GM21528 (cell line): ENCODE measurements at regions not wholly inside any gene's neighbourhood (a gene's known extent, or its start where the extent isn't known, plus 50 kb on each side); places are given as distances from the start of the nearest gene placed in this dataset.

ENCODE experiments used
- ATAC-seq: cut with Tn5 transposase; IDR thresholded peaks from one replicate; pipeline ENCODE4 v1.9.1; 2021; ENCODE audit warnings: mild to moderate bottlenecking, moderate library complexity; ENCODE audit not compliant: unreplicated experiment, low FRiP score

DNA sequence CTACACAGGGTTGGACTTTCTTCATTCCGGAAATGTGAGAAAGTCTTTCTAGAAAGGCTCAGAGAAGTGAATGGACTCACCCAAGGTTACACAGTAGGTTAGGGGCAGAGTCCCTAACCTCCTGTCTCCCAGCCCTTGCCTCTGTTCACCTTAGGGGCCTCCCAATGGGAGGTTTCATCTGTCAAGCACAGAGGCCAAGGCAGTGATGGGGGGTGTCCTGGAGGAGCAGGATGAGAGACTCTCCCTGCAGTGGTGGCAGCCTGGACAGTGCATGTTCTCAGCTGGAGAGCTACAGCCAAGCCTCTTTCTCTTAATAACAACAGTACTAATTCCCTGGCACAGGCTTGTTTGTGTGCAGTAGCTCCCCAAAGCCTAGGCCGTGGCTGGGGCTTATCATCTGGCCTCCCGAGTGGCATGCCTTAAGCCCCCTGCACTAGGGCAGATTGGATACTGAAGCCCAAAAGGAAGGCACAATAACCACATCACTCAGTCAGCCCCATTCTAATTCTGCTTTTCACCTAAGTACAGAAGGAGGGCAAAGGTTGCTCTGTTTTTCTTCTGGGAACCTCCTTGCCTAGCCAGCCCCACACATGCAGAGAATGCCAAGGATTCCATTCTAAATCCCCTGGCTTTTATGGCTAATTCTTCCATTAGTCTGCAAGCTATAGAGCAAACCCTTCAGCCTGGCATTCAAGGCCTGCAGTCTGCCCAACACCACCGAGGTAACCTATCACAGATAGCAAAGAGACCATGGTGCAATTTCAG, 50.2 kb upstream of the XPA start:
- no peak for ATAC-seq

DNA sequence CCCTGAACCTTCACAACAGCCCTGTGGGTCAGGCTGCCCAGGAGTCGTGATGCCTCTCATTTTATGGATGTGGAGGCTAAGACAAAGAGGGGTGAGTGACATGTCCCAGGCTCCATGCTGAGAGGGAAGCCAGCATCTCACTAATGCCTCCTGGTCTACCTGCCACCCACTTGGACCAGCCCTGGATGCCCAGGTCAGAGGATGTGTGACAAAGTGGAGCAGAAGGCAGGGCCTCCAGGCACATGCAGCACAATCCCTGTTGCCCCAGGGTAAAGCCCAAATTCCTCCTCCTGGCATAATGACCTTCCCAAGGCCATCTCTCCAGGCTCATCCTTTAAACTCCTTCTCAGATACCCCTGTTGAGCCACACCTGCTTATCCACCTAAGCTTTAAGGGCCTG, 51.4 kb upstream of the XPA start:
- no peak for ATAC-seq

DNA sequence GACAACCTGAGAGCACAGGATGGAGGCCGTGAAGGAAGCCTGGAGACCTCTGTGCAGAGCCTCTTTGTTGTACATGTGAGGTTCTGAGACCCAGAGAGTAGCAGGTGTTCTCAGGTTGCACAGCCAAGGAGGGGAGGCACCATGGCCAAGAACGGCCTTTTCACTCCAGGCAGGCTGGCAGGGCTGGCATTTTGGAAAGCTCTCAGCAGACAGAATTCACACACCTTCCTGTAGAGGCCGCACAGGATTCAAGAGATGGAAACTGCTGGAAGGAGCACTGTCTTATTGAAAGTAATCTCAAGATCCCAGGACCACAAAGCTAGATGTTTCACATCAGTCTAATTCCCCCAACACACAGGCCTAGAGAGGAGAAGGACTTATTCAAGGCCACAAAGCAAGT, 52.8 kb upstream of the XPA start:
- ATAC-seq, result no peak

DNA sequence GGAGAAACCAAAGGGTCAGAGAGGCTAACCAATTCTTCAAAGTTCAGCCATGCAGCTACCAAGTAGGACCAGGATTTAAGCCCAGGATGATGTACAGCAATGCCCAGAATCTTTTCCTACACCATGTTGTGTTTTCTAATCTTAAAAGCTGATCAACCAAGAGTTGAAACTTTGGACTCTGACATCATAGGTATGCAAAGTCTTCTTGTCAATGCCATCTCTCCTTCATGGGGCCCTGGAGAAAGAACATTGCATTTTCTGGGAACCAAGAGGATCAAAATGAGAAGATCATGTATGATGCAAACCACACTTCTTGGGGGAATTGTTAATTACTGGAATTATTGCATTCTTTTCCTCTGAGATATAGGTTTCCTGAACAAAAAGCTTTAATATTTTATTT, 54.4 kb upstream of the XPA start:
- no peak for ATAC-seq

DNA sequence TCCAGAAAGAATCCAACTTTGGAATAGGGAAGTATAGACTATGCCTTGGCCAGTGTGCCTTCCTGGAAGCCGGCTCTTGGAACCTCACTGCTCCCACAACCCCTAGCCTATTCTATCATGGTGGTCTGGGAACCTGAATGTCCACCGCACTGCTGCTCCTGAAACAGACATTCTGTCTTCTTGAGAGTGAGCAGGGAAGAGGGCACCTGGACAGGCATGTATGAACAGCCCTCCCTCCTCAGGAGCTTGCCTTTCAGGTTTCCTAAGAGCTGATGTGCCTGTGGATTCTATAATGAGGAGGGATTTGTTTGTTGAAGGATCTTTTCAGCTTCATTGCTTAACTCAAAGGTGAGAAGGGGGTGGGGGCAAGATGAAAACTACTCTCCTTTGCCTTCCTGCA, 55.1 kb upstream of the XPA start:
- no peak for ATAC-seq

DNA sequence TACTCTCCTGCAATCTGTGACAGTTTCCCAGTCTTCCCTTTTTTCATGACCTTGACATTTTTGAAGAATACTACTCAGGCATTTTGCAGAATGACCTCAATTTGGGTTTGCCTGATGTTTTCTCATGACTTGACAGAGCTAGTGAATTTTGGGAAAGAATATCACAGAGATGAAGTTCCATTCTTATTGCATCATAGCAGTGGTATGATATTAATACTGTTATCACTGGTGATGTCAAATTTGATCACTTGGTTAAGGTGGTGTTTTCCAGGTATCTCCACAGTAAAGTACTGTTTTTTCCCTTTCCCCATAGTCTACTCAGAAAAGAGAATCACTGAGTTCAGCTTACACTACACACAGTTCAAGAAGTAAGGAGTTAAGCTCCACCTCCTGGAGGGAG, 56.2 kb upstream of the XPA start:
- ATAC-seq, result no peak

DNA sequence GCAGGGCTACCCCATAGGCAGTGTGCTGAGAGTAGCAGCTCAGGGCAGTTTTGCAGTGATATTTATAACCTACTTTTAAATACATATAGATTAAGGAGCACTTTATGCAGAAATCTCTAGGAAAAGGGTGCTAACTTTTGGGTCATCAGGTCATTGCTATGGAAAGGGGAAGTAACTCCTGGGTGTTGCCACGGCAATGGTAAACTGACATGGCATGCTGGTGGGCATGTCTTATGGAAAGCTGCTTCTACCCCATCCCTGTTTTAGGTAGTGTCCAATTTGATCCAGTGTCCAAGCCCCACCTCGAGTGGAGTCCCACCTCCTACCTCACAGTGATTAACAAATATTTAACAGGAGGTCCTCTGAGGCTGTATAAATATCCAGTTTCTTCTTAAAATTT, 56.8 kb upstream of the XPA start:
- no peak for ATAC-seq

DNA sequence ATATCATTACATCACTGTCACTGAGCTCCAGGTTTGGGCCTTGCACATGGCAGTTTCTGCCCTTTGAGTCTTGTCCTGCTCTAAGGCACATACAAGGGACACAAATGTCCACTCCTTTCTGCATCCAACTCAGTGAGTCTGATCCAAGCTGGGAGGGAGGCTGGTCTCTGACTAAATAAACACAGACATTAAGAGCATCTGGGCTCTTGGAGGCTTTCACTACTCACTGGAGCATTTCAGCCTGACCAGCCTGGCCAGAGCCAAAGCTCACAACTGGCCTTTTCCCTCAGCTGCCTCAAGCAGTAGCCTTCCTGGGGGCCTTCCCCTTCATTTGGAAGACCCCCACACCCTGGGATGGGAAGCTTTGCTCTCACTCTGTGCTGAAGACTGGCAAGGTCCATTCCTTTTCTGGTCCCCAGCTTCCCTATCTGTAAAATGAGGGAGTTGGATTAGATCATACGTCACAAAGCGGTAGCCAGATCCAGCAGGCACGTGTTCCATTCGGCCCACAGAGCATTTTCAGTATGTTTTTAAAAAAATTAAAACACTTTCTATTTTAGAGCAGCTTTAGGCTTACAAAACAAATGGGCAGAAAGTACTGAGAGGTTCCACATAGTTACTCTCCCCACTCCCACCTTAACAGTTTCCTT, 58.6 kb upstream of the XPA start:
- ATAC-seq, result no peak

DNA sequence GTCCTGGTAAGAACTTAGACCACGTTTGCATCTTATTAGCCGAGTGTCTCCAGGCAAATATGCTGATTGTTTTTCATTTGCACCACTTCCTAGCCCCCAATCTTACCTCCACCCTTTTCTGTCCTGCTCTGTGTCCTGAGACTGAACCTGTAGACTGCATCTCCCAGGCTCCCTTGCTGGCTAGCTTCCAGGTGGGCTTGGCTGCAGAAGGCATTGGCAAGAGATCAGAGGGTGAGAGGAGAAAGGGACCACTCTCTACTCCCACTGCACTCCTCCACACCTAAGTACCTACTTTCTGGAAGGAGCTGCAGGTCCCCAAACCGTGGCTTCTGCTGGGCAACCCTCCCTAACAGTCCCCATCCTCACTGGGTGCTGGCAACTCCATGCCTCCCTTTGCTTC, 59.9 kb upstream of the XPA start:
- ATAC-seq, result no peak

DNA sequence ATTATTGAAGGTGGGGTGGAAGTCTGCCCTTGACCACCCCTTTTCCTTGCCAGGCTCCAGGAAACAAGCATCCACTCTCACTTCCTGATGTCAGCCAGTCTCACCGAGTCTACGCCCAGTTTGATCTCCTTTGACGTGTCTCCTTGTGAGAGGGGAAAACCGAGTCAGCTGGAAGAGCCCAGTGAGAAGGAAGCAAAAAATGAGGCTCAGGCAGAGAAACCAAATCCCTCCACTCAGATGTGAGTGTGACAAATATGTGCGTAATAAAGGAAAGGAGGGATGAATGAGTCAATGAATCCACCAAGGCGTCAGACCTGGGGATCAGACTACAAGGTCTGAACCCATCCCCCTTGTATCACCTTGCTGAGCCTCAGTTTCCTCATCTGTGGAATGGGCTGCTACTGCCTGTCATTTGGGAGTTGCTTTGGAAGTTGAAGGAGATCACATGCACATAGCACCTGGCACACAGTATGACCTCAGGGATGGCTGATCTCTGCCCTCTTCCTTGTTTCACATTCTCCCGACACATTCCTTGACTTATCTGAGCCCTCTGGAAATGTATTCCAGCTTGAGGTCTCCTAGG, 61.3 kb upstream of the XPA start:
- ATAC-seq, result no peak

DNA sequence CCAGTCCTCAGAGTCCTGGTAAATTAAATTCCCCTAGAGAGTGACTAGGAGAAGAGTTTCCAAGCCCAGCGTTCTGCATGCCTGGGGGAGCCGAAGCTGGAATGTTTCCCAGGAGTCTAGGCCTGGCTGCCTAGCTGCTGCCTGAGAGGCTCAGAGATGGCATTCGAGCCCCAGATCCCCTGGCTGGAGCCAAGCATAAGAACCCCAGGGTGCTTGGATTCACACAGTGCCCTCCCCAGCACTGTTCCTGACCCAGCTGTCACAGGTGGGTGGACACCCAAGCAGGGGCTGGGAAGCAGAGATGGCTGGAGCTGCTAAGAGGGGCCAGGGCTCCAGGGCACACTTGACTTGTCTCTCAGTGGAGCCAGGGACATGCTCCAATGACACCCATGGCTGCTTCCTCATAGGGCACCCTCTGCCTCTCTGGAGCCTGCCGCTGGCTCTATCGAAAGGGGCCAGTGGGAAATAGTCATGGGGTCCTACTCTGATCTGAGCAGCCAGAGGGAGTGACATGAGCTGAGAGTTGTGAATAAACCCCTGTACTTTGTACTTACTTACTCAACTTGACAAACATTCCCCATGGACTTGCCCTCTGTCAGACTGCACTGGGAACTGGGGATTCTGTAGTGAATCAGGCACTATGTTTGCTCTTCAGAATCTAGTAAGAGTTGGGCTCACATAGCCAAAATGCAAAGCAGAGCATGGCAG, 62.6 kb upstream of the XPA start:
- no peak for ATAC-seq

DNA sequence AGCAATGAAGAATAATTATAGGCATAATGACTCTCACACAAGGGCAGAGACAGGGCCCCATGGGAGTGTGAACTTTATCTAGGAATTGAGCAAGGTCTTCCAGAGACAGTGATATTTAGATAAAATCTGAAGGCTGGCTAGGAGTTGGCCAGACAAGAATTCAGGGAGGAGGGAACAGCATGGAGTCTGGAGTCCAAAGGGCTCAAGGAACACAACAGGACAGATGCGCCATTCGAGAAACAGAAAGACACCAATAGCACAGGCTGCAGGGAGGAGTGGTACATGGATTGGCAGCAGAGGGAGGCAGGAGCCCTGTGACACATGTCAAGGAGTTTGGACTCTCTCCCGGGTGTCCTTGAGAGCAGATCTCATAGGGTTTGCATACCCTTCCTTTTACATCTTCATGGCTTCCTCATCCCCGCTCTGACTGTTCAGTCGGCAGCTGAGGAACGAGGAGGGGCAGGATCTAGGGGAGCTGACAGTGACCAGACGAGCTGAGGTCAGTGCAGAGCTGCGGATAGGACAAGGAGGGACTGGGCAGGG, 64.0 kb upstream of the XPA start:
- ATAC-seq, result no peak

DNA sequence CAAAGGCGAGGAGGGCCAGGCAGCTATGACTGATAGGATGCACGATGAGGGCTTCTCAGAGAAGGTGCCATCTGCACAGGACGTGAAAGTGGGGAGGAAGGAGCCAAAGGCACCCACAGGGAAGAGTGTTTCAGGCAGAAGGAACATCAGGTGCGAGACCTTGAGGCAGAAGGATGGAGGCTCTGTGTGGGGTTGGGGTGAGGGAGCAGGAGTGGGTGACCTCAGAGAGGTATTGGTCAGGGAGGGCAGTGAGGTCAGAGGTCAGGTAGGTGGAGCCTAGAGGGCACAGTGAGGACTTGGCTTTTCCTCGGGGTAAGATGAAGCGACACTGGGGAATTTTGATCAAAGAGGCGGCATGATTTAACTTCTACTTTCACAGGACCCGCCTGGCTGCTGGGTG, 64.7 kb upstream of the XPA start:
- no peak for ATAC-seq

DNA sequence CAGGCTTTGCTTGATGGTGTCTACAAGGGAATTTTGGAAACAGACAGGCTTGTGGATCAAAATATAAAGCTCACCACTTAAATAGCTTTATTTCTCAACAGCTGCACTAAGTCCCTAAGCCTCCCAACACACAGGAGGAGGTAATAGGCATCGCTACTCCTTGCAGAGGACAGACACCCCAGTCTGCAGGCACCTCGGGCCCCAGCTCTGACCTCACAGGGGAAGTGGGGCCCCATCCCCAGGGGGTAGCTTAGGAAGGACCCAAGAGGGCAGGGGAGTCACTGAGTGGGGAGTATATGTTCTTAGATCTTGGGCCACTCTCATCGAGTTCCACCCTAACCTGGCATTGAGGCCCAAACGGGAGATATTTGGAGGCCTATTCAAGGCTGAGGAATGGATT, 66.7 kb upstream of the XPA start:
- no peak for ATAC-seq

DNA sequence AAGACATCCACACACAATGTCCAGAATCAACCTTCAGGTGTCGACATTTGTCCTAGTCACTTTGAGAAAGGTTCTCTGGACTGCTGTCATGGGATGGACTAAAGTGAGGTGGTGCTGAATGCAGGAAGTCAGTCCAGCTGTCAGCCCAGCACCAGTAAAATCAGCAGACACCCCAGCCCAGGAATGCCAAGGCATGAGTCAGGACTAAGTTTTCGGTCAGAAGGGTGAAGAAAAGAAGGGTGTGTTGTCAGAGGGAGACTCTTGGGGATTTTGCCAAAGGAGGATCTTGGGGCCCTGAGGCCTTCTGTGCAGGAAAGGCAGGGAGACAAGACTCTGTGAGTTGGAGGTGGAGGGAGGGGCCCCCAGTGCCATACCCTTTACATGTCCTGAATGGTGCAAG, 69.0 kb upstream of the XPA start:
- ATAC-seq, result no peak

DNA sequence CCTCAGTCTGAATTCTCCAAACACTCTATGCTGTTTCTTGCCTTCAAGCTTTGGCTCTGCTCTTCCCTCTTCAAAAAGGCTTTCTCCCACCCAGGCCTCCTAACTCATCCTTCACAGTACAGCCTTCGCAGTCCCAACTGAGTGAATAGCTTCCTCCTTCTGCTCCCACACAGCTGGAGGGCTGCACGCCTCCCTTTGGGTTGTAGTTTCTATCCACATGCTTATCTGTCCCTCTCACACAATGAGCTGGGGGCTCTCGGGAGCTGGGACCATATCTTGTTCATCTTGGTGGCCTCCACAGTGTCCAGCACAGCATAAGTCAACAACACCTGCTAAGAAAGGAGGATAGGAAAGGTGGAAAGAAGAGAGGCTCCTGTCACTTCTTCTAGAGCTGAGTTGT, 69.5 kb upstream of the XPA start:
- ATAC-seq, result no peak

DNA sequence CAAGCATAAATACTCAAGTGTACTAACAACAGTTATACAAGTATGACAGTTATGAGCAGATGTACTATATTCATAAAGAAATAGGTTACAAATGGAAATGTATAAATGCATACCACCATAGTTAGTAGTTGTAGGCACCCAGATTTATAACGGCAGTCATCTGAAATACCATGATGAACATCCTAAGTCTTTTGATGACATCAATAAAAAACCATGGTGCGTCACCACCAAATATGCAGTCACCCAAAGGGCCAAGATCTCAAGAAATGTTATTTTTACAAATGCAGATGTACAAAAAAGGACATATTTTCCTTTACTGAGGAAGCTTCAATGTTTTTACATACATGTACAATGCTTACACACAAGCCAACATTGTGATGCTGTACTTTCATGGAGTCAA, 70.8 kb upstream of the XPA start:
- ATAC-seq, result no peak

DNA sequence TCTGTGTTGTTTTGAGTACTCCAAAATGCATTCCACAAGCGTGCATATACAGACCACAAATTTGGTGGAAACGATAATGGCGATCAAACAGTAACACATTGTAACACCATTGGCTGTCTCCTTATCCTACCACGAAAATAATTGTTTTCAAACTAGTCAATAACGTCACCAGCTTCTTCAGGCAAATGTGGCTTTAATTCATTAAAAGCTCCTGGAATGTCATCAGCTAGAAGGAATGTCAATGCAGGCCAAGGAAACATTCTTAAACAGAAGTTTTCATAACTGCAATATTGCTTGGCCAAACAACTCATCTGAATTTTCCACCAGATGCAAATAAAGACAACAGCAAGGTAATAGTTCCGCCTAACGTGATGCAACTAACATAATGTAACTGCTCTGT, 71.6 kb upstream of the XPA start:
- no peak for ATAC-seq

DNA sequence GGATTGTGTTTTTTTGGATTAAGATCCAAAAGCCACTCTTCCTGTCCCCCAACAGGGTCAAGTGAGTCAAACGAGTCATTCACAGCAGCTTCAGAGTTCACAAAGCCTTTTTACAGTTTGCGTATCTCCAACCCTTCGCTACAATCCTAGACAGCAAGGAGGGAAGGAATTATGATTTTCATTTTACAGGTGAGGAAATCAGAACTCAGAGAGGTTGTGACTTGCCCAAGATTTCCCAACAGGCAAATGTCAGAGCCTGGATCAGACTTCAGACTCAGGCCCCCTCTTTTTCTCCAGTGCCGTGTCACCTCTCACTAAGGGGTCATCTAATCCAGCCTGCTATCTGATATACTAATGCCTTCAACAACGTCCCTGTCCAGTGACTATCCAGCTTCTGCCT, 72.1 kb upstream of the XPA start:
- no peak for ATAC-seq

DNA sequence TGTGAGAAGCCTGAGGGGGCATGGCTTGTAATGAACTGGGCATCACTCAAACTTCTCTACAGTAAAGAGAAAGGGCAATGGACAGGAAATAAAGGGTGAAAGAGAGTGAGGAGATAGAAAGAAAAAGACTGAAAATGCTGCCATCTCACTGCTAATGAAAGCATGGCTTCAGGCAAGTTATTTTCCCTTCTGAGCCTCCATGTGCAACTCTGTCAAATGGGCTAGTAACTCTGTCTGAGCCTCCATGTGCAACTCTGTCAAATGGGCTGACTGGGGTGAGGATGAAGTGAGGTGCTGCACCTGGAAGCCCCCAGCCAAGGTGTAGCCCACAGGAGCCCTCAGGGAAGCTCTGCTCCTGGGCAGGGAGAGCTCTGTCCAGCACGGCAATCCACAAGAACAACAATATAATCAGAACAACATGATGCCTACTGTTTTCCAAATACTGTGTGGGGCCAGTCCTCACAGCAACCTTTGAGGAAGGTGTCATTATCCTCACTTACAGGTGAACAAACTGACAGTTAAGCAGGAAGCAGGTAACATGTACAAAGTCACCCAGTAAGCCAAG, 73.8 kb upstream of the XPA start:
- no peak for ATAC-seq

DNA sequence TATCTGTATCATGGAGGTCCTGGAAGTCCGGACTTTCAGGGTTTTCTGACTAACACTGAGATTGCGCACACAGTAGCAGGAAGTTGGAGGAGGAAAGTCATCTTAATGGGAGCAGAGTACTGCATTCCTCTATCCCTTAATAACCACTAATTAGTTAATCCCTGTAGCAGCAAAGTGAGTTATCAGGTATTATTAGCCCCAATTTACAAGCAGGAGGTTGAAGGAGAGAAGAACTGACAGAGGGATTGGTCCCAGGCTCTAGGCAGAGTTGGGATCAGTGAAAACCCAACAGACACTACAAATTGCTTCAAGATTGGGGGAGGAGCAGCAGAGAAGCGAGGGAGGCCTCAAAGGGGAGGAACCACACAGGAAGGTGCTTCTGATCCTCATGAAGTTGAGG, 74.5 kb upstream of the XPA start:
- ATAC-seq, result no peak
